Activated T-helper 2 cell treated with anti-CD3 and anti-CD28 coated beads, Interferon-gamma antibody, Interleukin-2, Interleukin-4, amounts not matched to agents 10 μg/mL and 5 μg/mL and 100 μg/mL, durations not matched to agents 14 hours and 24 hours and 36 hours (primary cell): ENCODE measurements at regions not wholly inside any gene's neighbourhood (a gene's known extent, or its start where the extent isn't known, plus 50 kb on each side); places are given as distances from the start of the nearest gene placed in this dataset.

Experiments
- DNase-seq: peaks from one replicate; pipeline ENCODE4 v3.0.0; 2021; ENCODE audit warnings: low spot score
- H3K27ac Mint-ChIP-seq: one replicate; pipeline ENCODE4 v1.8.0; 2021; ENCODE audit warnings: mixed read lengths
- H3K27me3 Mint-ChIP-seq: one replicate; pipeline ENCODE4 v1.8.0; 2021; ENCODE audit warnings: low read depth, mixed read lengths
- H3K36me3 Mint-ChIP-seq: one replicate; pipeline ENCODE4 v1.8.0; 2021; ENCODE audit warnings: low read depth, mixed read lengths
- H3K4me1 Mint-ChIP-seq: one replicate; pipeline ENCODE4 v1.8.0; 2021; ENCODE audit warnings: low read depth, mixed read lengths
- H3K4me3 Mint-ChIP-seq: one replicate; pipeline ENCODE4 v1.8.0; 2021; ENCODE audit warnings: low read depth, mild to moderate bottlenecking, moderate library complexity, mixed read lengths
- H3K9me3 Mint-ChIP-seq: one replicate; pipeline ENCODE4 v1.8.0; 2021; ENCODE audit warnings: mixed read lengths
- intact Hi-C: fragments of 100-400 bp; cut with micrococcal nuclease; formaldehyde crosslinking; loops from one replicate; pipeline ENCODE4 v1.15.1; 2023

- intact Hi-C loops = no loop called here
- H3K4me1 Mint-ChIP-seq = peaks cover 17% of the 10 kb centered on the region
- H3K27ac Mint-ChIP-seq = no peak overlapping the region
Observed at GRCh38 chr10:61313460-61313859, 139.7 kb downstream of the TMEM26 start.

GRCh38 chr10:61304746-61305145 lies 148.4 kb downstream of the TMEM26 start:
- H3K27ac Mint-ChIP-seq = no peak overlapping the region
- H3K27me3 Mint-ChIP-seq = peaks cover 28% of the 10 kb centered on the region
- H3K9me3 Mint-ChIP-seq = no peaks in the 10 kb centered on the region
- H3K36me3 Mint-ChIP-seq = no peaks in the 10 kb centered on the region
- no peak for DNase-seq
- H3K4me1 Mint-ChIP-seq = no peaks in the 10 kb centered on the region
- intact Hi-C loops = no loop called here
- no peak overlapping the region for H3K4me3 Mint-ChIP-seq

More at GRCh38 chr10:61313460-61313859, 139.7 kb downstream of the TMEM26 start:
- Mint-ChIP-seq H3K27me3 (peaks cover 39% of the 10 kb centered on the region), H3K36me3 (peaks cover 5% of the 10 kb centered on the region), H3K4me3 (no peak overlapping the region), H3K9me3 (peaks cover 7% of the 10 kb centered on the region)
- no peak for DNase-seq

DNA sequence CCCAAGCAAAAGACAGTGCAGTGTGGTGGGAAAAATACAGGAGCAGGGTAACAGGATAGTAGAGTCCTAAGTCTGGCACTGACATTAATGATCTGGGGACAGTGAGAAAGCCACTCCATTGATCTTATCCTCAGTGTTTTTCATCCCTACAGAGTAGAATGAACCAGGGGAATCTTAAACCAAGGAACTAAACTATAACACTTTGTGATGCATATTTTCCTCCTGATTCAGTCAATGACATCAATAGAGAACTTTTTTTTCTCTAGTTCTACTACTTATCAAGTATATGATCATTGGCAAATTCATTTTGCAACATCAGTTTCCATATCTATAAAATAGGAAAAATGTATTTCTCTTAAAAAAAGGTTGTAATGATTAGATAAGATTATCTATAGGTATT lies 151.1 kb downstream of the TMEM26 start:
- H3K4me3 Mint-ChIP-seq = no peak overlapping the region
- no peaks in the 10 kb centered on the region for H3K4me1 Mint-ChIP-seq
- no peaks in the 10 kb centered on the region for H3K36me3 Mint-ChIP-seq
- intact Hi-C loops = no loop called here
- no peak overlapping the region for H3K27ac Mint-ChIP-seq
- H3K27me3 Mint-ChIP-seq = peaks cover 24% of the 10 kb centered on the region
- no peak for DNase-seq
- peaks cover 10% of the 10 kb centered on the region for H3K9me3 Mint-ChIP-seq

- Mint-ChIP-seq H3K4me1 (no peaks in the 10 kb centered on the region), H3K9me3 (peaks cover 10% of the 10 kb centered on the region), H3K27ac (no peak overlapping the region), H3K4me3 (no peak overlapping the region), H3K36me3 (no peaks in the 10 kb centered on the region), H3K27me3 (peaks cover 24% of the 10 kb centered on the region)
- intact Hi-C loops = no loop called here
- no peak for DNase-seq
Observed at GRCh38 chr10:61301575-61301974, 151.6 kb downstream of the TMEM26 start.

GRCh38 chr10:61299841-61300240 lies 153.3 kb downstream of the TMEM26 start:
- Mint-ChIP-seq H3K27me3 (peaks cover 24% of the 10 kb centered on the region), H3K27ac (no peak overlapping the region), H3K36me3 (no peaks in the 10 kb centered on the region), H3K4me3 (no peak overlapping the region), H3K4me1 (no peaks in the 10 kb centered on the region), H3K9me3 (peaks cover 10% of the 10 kb centered on the region)
- no peak for DNase-seq
- intact Hi-C loops = no loop called here

DNA sequence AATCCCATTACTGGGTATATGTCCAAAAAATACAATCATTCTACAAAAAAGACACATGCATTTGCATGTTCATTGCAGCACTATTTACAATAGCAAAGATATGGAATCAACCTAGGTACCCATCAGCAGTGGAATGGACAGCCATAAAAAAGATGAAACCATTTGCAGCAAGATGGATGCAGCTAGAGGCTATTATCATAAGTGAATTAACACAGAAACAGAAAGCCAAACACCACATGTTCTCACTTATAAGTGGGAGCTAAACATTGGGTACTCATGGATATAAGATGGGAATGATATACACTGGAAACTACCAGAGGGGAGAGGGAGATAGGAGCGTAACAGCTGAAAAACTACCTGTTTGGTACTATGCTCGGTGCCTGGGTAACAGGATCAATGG lies 154.0 kb downstream of the TMEM26 start:
- Mint-ChIP-seq H3K9me3 (peaks cover 10% of the 10 kb centered on the region), H3K36me3 (no peaks in the 10 kb centered on the region), H3K27ac (no peak overlapping the region), H3K4me3 (no peak overlapping the region), H3K27me3 (peaks cover 29% of the 10 kb centered on the region), H3K4me1 (no peaks in the 10 kb centered on the region)
- no peak for DNase-seq
- intact Hi-C loops = no loop called here

DNA sequence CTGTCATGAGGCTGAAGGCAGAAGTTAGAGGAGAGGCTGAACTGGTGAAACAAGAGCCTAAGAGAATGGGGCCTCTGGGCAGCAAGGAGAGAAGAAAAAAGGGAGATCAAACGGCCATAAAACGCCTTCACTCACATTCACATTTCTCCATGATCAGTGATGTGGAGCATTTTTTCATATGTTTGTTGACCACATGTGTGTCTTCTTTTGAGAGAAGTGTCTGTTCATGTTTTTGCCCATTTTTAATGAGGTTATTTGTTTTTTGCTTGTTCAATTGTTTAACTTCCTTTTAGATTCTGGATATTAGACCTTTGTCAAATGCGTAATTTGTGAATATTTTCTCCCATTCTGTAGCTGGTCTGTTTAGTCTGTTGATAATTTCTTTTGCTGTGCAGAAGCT lies 155.0 kb downstream of the TMEM26 start:
- Mint-ChIP-seq H3K27me3 (peaks cover 30% of the 10 kb centered on the region), H3K4me3 (no peak overlapping the region), H3K27ac (no peak overlapping the region), H3K36me3 (no peaks in the 10 kb centered on the region), H3K9me3 (peaks cover 10% of the 10 kb centered on the region), H3K4me1 (no peaks in the 10 kb centered on the region)
- no peak for DNase-seq
- intact Hi-C loops = no loop called here

- Mint-ChIP-seq H3K27ac (no peak overlapping the region), H3K4me3 (no peak overlapping the region), H3K27me3 (peaks cover 41% of the 10 kb centered on the region), H3K9me3 (peaks cover 10% of the 10 kb centered on the region), H3K36me3 (no peaks in the 10 kb centered on the region), H3K4me1 (no peaks in the 10 kb centered on the region)
- no peak for DNase-seq
- intact Hi-C loops = no loop called here
Observed at GRCh38 chr10:61296161-61296560, 157.0 kb downstream of the TMEM26 start.

DNA sequence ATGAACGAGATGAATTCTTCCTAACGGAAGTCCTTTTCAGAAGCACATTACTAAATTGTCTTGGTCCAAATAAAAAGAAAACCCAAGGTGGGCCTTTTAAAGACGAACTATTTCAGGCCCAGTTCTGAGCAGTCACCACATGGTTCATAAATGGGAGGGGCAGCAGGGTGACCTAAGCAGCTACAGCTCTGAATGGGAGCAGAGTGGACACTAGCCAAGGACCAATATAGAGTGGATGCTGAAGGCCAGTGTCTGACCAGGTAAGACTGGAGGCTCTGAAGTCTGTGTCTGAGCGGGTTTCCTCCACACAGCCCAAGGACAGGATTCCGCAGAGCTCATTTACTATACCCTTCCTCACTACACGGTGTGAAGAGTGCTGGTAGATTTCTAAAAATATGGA lies 159.1 kb downstream of the TMEM26 start:
- no peak overlapping the region for H3K4me3 Mint-ChIP-seq
- DNase-seq = no peak
- intact Hi-C loops = no loop called here
- no peak overlapping the region for H3K27ac Mint-ChIP-seq
- H3K4me1 Mint-ChIP-seq = no peaks in the 10 kb centered on the region
- no peaks in the 10 kb centered on the region for H3K36me3 Mint-ChIP-seq
- peaks cover 42% of the 10 kb centered on the region for H3K27me3 Mint-ChIP-seq
- peaks cover 25% of the 10 kb centered on the region for H3K9me3 Mint-ChIP-seq

DNA sequence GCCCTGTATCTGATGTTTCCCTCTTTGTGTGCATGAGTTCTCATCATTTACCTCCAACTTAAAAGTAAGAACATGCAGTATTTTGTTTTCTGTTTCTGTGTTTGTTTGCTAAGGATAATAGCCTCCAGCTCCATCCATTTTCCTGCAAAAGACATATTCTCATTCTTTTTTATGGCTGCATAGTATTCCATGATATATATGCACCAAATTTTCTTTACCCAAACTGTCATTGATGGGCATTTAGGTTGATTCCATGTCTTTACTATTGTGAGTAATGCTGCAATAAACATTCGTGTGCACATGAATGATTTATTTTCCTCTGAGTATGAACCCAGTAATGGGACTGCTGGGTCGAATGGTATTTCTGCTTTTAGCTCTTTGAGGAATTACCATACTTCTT lies 163.4 kb downstream of the TMEM26 start:
- peaks cover 30% of the 10 kb centered on the region for H3K27me3 Mint-ChIP-seq
- intact Hi-C loops = loop anchor here (5.0 to 10.0 kb wide), 6 partner anchors 323 to 1092 kb away; partner anchors contain the start of gene RTKN2

GRCh38 chr10:61286686-61287085 lies 166.5 kb downstream of the TMEM26 start:
- DNase-seq = peak; percentile 24
- H3K36me3 Mint-ChIP-seq = peaks cover 10% of the 10 kb centered on the region
- peaks cover 31% of the 10 kb centered on the region for H3K9me3 Mint-ChIP-seq
- peaks cover 16% of the 10 kb centered on the region for H3K27me3 Mint-ChIP-seq
- peak overlapping the region; percentile 28 for H3K27ac Mint-ChIP-seq
- intact Hi-C loops = loop anchor here (1.0 to 10.0 kb wide), 8 partner anchors 319 to 1096 kb away; partner anchors contain the start of genes CDK1 and RTKN2
- peaks cover 43% of the 10 kb centered on the region for H3K4me1 Mint-ChIP-seq
- H3K4me3 Mint-ChIP-seq = no peak overlapping the region

More for the DNA sequence above, 163.4 kb downstream of the TMEM26 start:
- Mint-ChIP-seq H3K4me3 (no peak overlapping the region), H3K9me3 (peaks cover 31% of the 10 kb centered on the region), H3K27ac (no peak overlapping the region), H3K36me3 (peaks cover 10% of the 10 kb centered on the region), H3K4me1 (peaks cover 28% of the 10 kb centered on the region)
- DNase-seq = no peak

DNA sequence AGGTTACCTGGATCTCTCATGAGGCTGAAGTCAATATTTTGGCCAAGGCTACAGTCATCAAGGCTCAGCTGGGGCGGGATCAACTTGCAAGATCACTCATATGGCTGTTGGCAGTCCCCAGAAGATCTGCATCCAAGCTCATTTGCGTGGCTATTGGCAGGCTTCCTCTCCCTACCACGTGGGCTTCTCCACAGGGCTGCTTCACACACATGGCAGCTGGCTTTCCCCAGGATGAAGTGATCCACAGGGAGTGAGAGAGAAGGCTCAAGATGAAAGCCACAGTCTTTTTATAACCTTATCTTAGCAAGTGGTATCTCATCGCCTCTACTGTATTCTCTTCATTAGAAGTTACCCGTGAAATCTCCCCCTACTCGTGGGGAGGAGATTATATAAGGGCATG lies 167.4 kb downstream of the TMEM26 start:
- intact Hi-C loops = loop anchor here (1.0 to 10.0 kb wide), 9 partner anchors 143 to 1097 kb away; partner anchors contain the start of genes CDK1 and RTKN2
- no peak for DNase-seq
- H3K27ac Mint-ChIP-seq = no peak overlapping the region
- peaks cover 28% of the 10 kb centered on the region for H3K9me3 Mint-ChIP-seq
- peaks cover 44% of the 10 kb centered on the region for H3K4me1 Mint-ChIP-seq
- H3K4me3 Mint-ChIP-seq = no peak overlapping the region
- peaks cover 10% of the 10 kb centered on the region for H3K36me3 Mint-ChIP-seq
- peaks cover 14% of the 10 kb centered on the region for H3K27me3 Mint-ChIP-seq

- peaks cover 12% of the 10 kb centered on the region for H3K27me3 Mint-ChIP-seq
- H3K27ac Mint-ChIP-seq = no peak overlapping the region
- no peak overlapping the region for H3K4me3 Mint-ChIP-seq
- peaks cover 15% of the 10 kb centered on the region for H3K9me3 Mint-ChIP-seq
- H3K36me3 Mint-ChIP-seq = peaks cover 10% of the 10 kb centered on the region
- intact Hi-C loops = loop anchor here (1.0 to 10.0 kb wide), 5 partner anchors 142 to 980 kb away; partner anchors contain the start of gene RTKN2
- no peak for DNase-seq
- peaks cover 44% of the 10 kb centered on the region for H3K4me1 Mint-ChIP-seq
Observed at GRCh38 chr10:61284222-61284890, 168.8 kb downstream of the TMEM26 start.
